Body of pancreas (tissue), 4 donors: ENCODE measurements at regions not wholly inside any gene's neighbourhood (a gene's known extent, or its start where the extent isn't known, plus 50 kb on each side); places are given as distances from the start of the nearest gene placed in this dataset.
A peak's percentile ranks its signal among the peaks of the same experiment; 100 is the strongest.

Experiments
- ATAC-seq: fragments of 150-250 bp; one replicate; pipeline ENCODE4 v1.9.1; 2016
- DNase-seq, 4 donors: peaks; one replicate each; pipeline ENCODE4 v3.0.0-alpha.2; 2019
- H3K27ac ChIP-seq, 4 donors: fragments of 200-600 bp; sonication (generic); 1 replicate in 3 of 4; 2 replicates in 1 of 4; pipeline versions ENCODE4 v1.5.1 to v1.6.1; 2016 to 2019; ENCODE audit warnings: mild to moderate bottlenecking in 1 of 4, mixed read lengths in 1 of 4, moderate library complexity in 1 of 4
- H3K27me3 ChIP-seq, 2 donors: fragments of 200-600 bp; sonication (generic); one replicate each; pipeline ENCODE4 v1.6.0; 2016; ENCODE audit warnings: mild to moderate bottlenecking in 1 of 2
- H3K36me3 ChIP-seq, 2 donors: fragments of 200-600 bp; sonication (generic); replicated peaks in 1 of 2; 2 replicates each; pipeline ENCODE4 v1.5.1; 2016; ENCODE audit warnings: low read depth in 2 of 2; ENCODE audit not compliant: insufficient read depth in 1 of 2
- H3K4me1 ChIP-seq: fragments of 200-600 bp; sonication (generic); one replicate; pipeline ENCODE4 v1.6.0; 2016
- H3K4me3 ChIP-seq, 2 donors: fragments of 200-600 bp; sonication (generic); 1 replicate in 1 of 2; 2 replicates in 1 of 2; pipeline ENCODE4 v1.5.1; 2016 to 2019
- H3K9me3 ChIP-seq, 3 donors: fragments of 200-600 bp; sonication (generic); 1 replicate in 2 of 3; 2 replicates in 1 of 3; pipeline ENCODE4 v1.5.1; 2016
- POLR2A ChIP-seq, 3 donors: fragments of 450-650 bp; IDR thresholded peaks; one replicate each; pipeline ENCODE4 v1.6.1; 2016; ENCODE audit warnings: antibody characterized with exemption in 3 of 3, mild to moderate bottlenecking in 2 of 3
- WGBS, 2 donors: methylation state at CpG; one replicate each; pipeline ENCODE4 v1.1.5; 2017; 5-methylcytosine and 5-hydroxymethylcytosine counted together
- intact Hi-C: fragments of 100-400 bp; cut with DNase I; formaldehyde crosslinking; loops from one replicate; pipeline ENCODE4 v1.15.1; 2023
- TF ChIP-seq, protein P1 (sequence below), 7 experiments: fragments of 450-650 bp in 4 of 7; fragments of 200-600 bp in 3 of 7; sonication (generic) in 3 of 7; IDR thresholded peaks; one replicate each; pipeline ENCODE4 v1.5.1; 2016 to 2019; ENCODE audit warnings: antibody characterized with exemption in 7 of 7

- intact Hi-C loops = no loop called here
- no peak overlapping the region for H3K27ac ChIP-seq
Observed at GRCh38 chr6:44062771-44063560, 64.3 kb downstream of the MRPL14 start.

GRCh38 chr6:44062105-44062770 lies 65.0 kb downstream of the MRPL14 start:
- 82 to 86% methylated on average over 2 to 3 of the region's 3 CpGs for WGBS, 2 donors
- no peak for DNase-seq
- no peak overlapping the region for H3K27ac ChIP-seq
- TF ChIP-seq POLR2A (IDR thresholded peaks at IDR 0.05) = no peak
- TF ChIP-seq, protein P1, sequence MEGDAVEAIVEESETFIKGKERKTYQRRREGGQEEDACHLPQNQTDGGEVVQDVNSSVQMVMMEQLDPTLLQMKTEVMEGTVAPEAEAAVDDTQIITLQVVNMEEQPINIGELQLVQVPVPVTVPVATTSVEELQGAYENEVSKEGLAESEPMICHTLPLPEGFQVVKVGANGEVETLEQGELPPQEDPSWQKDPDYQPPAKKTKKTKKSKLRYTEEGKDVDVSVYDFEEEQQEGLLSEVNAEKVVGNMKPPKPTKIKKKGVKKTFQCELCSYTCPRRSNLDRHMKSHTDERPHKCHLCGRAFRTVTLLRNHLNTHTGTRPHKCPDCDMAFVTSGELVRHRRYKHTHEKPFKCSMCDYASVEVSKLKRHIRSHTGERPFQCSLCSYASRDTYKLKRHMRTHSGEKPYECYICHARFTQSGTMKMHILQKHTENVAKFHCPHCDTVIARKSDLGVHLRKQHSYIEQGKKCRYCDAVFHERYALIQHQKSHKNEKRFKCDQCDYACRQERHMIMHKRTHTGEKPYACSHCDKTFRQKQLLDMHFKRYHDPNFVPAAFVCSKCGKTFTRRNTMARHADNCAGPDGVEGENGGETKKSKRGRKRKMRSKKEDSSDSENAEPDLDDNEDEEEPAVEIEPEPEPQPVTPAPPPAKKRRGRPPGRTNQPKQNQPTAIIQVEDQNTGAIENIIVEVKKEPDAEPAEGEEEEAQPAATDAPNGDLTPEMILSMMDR (IDR thresholded peaks at IDR 0.05) = no peak
- H3K9me3 ChIP-seq = no peaks in the 10 kb centered on the region
- intact Hi-C loops = no loop called here
- no peaks in the 10 kb centered on the region for H3K27me3 ChIP-seq
- no peak for ATAC-seq
- no peaks in the 10 kb centered on the region for H3K4me1 ChIP-seq
- no peak overlapping the region for H3K4me3 ChIP-seq
- no peaks in the 10 kb centered on the region for H3K36me3 ChIP-seq

More at GRCh38 chr6:44062771-44063560, 64.3 kb downstream of the MRPL14 start:
- no peak for DNase-seq
- 92 to 95% methylated on average over 16 to 20 of the region's 20 CpGs for WGBS, 2 donors
- no peaks in the 10 kb centered on the region for H3K36me3 ChIP-seq
- no peak overlapping the region for H3K4me3 ChIP-seq
- no peak for ATAC-seq
- H3K9me3 ChIP-seq = no peaks in the 10 kb centered on the region
- TF ChIP-seq, protein P1 (IDR thresholded peaks at IDR 0.05) = peak in 2 of 7 experiments; percentile 6 to 7
- TF ChIP-seq POLR2A (IDR thresholded peaks at IDR 0.05) = no peak
- H3K27me3 ChIP-seq = no peaks in the 10 kb centered on the region
- H3K4me1 ChIP-seq = no peaks in the 10 kb centered on the region

GRCh38 chr6:44061375-44062104 lies 65.7 kb downstream of the MRPL14 start:
- WGBS, 2 donors = 74 to 84% methylated on average over 5 of the region's 5 CpGs
- Histone ChIP-seq H3K4me3 (no peak overlapping the region), H3K4me1 (no peaks in the 10 kb centered on the region), H3K9me3 (no peaks in the 10 kb centered on the region), H3K27me3 (no peaks in the 10 kb centered on the region), H3K36me3 (no peaks in the 10 kb centered on the region), H3K27ac (no peak overlapping the region)
- intact Hi-C loops = no loop called here
- DNase-seq (no peak), ATAC-seq (no peak)
- TF ChIP-seq, protein P1 (IDR thresholded peaks at IDR 0.05) = no peak
- TF ChIP-seq POLR2A (IDR thresholded peaks at IDR 0.05) = no peak

GRCh38 chr6:44060612-44061374 lies 66.5 kb downstream of the MRPL14 start:
- ATAC-seq = no peak
- no peak overlapping the region for H3K4me3 ChIP-seq
- H3K27ac ChIP-seq = no peak overlapping the region
- intact Hi-C loops = no loop called here
- 83% methylated on average over 10 of the region's 10 CpGs for WGBS, 2 donors
- no peaks in the 10 kb centered on the region for H3K27me3 ChIP-seq
- no peaks in the 10 kb centered on the region for H3K36me3 ChIP-seq
- DNase-seq = no peak
- no peaks in the 10 kb centered on the region for H3K4me1 ChIP-seq
- TF ChIP-seq POLR2A (IDR thresholded peaks at IDR 0.05) = no peak
- TF ChIP-seq, protein P1 (IDR thresholded peaks at IDR 0.05) = no peak
- no peaks in the 10 kb centered on the region for H3K9me3 ChIP-seq
